Mucosa of descending colon (tissue), 3 donors: ENCODE measurements at regions not wholly inside any gene's neighbourhood (a gene's known extent, or its start where the extent isn't known, plus 50 kb on each side); places are given as distances from the start of the nearest gene placed in this dataset.
"Not testable (repeated sequence)": the region's sequence is repeated elsewhere in the genome, so short reads cannot be mapped to it uniquely, and the experiment has no call there.

ENCODE experiments used
- ATAC-seq: fragments of 200-7000 bp; cut with Tn5 transposase; one replicate; pipeline ENCODE4 v1.9.1; 2020; ENCODE audit warnings: mild to moderate bottlenecking, moderate library complexity
- DNase-seq, 3 donors: peaks; one replicate each; pipeline ENCODE4 v3.0.0-alpha.2; 2020
- H3K36me3 ChIP-seq: fragments of 200-600 bp; one replicate; pipeline ENCODE4 v1.8.0; 2021; ENCODE audit warnings: low read depth, mild to moderate bottlenecking
- H3K4me1 ChIP-seq: fragments of 200-600 bp; one replicate; pipeline ENCODE4 v1.8.0; 2021; ENCODE audit warnings: low read depth, mild to moderate bottlenecking
- H3K4me3 ChIP-seq: fragments of 200-600 bp; one replicate; pipeline ENCODE4 v1.8.0; 2021; ENCODE audit warnings: mild to moderate bottlenecking
- H3K9me3 ChIP-seq: fragments of 200-600 bp; one replicate; pipeline ENCODE4 v1.8.0; 2021; ENCODE audit warnings: mild to moderate bottlenecking
- CTCF ChIP-seq: fragments of 200-600 bp; IDR thresholded peaks from one replicate; pipeline ENCODE4 v1.8.0; 2022; ENCODE audit warnings: antibody characterized with exemption, mild to moderate bottlenecking
- intact Hi-C, 2 donors: fragments of 100-400 bp; cut with DNase I in 1 of 2; cut with micrococcal nuclease in 1 of 2; formaldehyde crosslinking; loops; one replicate each; pipeline versions ENCODE4 v1.11.0 to v1.11.1; 2022; cut with DNase I, micrococcal nuclease
- donor health status: DM: no; HTN: no; CAD: no; lungs with moderate emphysema.
- donor health status: DM: no; HTN: no; CAD: no.
- donor health status: DM: no; HTN: yes; CAD: no.

GRCh38 chr2:241968417-241968816 lies 98.9 kb downstream of the RTP5 start:
- ATAC-seq (no peak), DNase-seq (no peak)
- Histone ChIP-seq H3K4me1 (no peaks in the 10 kb centered on the region), H3K36me3 (no peaks in the 10 kb centered on the region), H3K4me3 (no peak overlapping the region), H3K9me3 (no peaks in the 10 kb centered on the region)
- intact Hi-C loops, result no loop called here
- no peak for TF ChIP-seq CTCF

GRCh38 chr2:241969182-241969581 lies 99.7 kb downstream of the RTP5 start:
- intact Hi-C loops, H3K4me3 ChIP-seq, H3K9me3 ChIP-seq, H3K4me1 ChIP-seq, ATAC-seq, H3K36me3 ChIP-seq, DNase-seq: not testable (repeated sequence)

GRCh38 chr2:241970716-241971115 lies 101.2 kb downstream of the RTP5 start:
- Histone ChIP-seq H3K36me3 (no peaks in the 10 kb centered on the region), H3K4me3 (no peak overlapping the region), H3K4me1 (no peaks in the 10 kb centered on the region), H3K9me3 (no peaks in the 10 kb centered on the region)
- intact Hi-C loops, result no loop called here
- ATAC-seq (no peak), DNase-seq (no peak)
- TF ChIP-seq CTCF, result no peak

- no peak for ATAC-seq
- no peak for DNase-seq
- intact Hi-C loops, result no loop called here
- Histone ChIP-seq H3K4me3 (no peak overlapping the region), H3K4me1 (no peaks in the 10 kb centered on the region), H3K9me3 (no peaks in the 10 kb centered on the region), H3K36me3 (no peaks in the 10 kb centered on the region)
- TF ChIP-seq CTCF, result no peak
Measured at GRCh38 chr2:241974096-241974495, 104.6 kb downstream of the RTP5 start.

GRCh38 chr2:241974851-241975592 lies 105.5 kb downstream of the RTP5 start:
- no peaks in the 10 kb centered on the region for H3K9me3 ChIP-seq
- TF ChIP-seq CTCF, result no peak
- intact Hi-C loops, result no loop called here
- H3K36me3 ChIP-seq, result no peaks in the 10 kb centered on the region
- no peaks in the 10 kb centered on the region for H3K4me1 ChIP-seq
- H3K4me3 ChIP-seq, result no peak overlapping the region
- DNase-seq, result no peak
- no peak for ATAC-seq

- no peak for TF ChIP-seq CTCF
- H3K9me3 ChIP-seq, result no peaks in the 10 kb centered on the region
- no peaks in the 10 kb centered on the region for H3K4me1 ChIP-seq
- H3K36me3 ChIP-seq, result no peaks in the 10 kb centered on the region
- ATAC-seq, result no peak
- intact Hi-C loops, result no loop called here
- no peak overlapping the region for H3K4me3 ChIP-seq
- DNase-seq, result no peak
Measured at GRCh38 chr2:241975593-241976284, 106.2 kb downstream of the RTP5 start.
